Kidney (tissue), 13 donors: ENCODE measurements at regions not wholly inside any gene's neighbourhood (a gene's known extent, or its start where the extent isn't known, plus 50 kb on each side); places are given as distances from the start of the nearest gene placed in this dataset.

ENCODE experiments used
- DNase-seq, 5 donors: peaks; one replicate each; pipeline ENCODE4 v3.0.0-alpha.2; 2013 to 2020
- FAIRE-seq: peaks from 2 replicates; lab custom pipeline; 2012; peaks lifted over from hg19 to GRCh38; lab: Jason Lieb, UNC
- H3K27ac ChIP-seq, 2 donors: one replicate each; pipeline ENCODE4 v1.7.0; 2013; ENCODE audit warnings: low read depth in 2 of 2, low read length in 2 of 2, inconsistent platforms in 1 of 2
- H3K27me3 ChIP-seq: one replicate; pipeline ENCODE4 v1.7.1; 2013; ENCODE audit warnings: low read length, inconsistent platforms; ENCODE audit not compliant: control insufficient read depth, insufficient read depth
- H3K36me3 ChIP-seq, 3 donors: one replicate each; pipeline versions ENCODE4 v1.7.0 to v1.7.1; 2013; ENCODE audit warnings: low read length in 3 of 3, control low read depth in 1 of 3, inconsistent platforms in 1 of 3; ENCODE audit not compliant: insufficient read depth in 3 of 3, control insufficient read depth in 2 of 3
- H3K4me1 ChIP-seq, 3 donors: one replicate each; pipeline versions ENCODE4 v1.7.0 to v1.7.1; 2013; ENCODE audit warnings: low read length in 3 of 3, inconsistent platforms in 1 of 3, low read depth in 1 of 3; ENCODE audit not compliant: control insufficient read depth in 2 of 3, insufficient read depth in 2 of 3
- H3K4me3 ChIP-seq, 3 donors: one replicate each; pipeline versions ENCODE4 v1.7.0 to v1.8.1; 2013; ENCODE audit warnings: low read length in 3 of 3, control low read depth in 1 of 3, inconsistent platforms in 1 of 3
- H3K9ac ChIP-seq, 3 donors: one replicate each; pipeline versions ENCODE4 v1.7.0 to v1.7.1; 2013; ENCODE audit warnings: low read length in 3 of 3, control low read depth in 1 of 3, inconsistent platforms in 1 of 3
- H3K9me3 ChIP-seq, 3 donors: one replicate each; pipeline versions ENCODE4 v1.7.0 to v1.7.1; 2013; ENCODE audit warnings: low read length in 3 of 3, control low read depth in 1 of 3, inconsistent platforms in 1 of 3; ENCODE audit not compliant: control insufficient read depth in 2 of 3, insufficient read depth in 1 of 3
- CTCF ChIP-seq: IDR thresholded peaks from 3 replicates; pipeline ENCODE4 v1.5.1; 2012; ENCODE audit warnings: mild to moderate bottlenecking, moderate library complexity, borderline replicate concordance; ENCODE audit not compliant: insufficient read depth; ENCODE audit errors: extremely low read depth
- intact Hi-C: fragments of 100-400 bp; cut with DNase I; formaldehyde crosslinking; loops from one replicate; pipeline ENCODE4 v1.11.1; 2022
- donor health status: control.
- donor health status: control.
- donor health status: control.
- donor health status: control.
- donor health status: control.
- donor health status: DM: yes; HTN: yes; CAD: no.
- donor health status: Normal renal cell carcinoma (clear cell type).

GRCh38 chr10:110407301-110408170 is 90.2 kb upstream of the DUSP5 start:
- Histone ChIP-seq H3K9ac (no peak overlapping the region), H3K9me3 (no peaks in the 10 kb centered on the region), H3K4me1 (no peaks in the 10 kb centered on the region), H3K27ac (no peak overlapping the region), H3K27me3 (no peaks in the 10 kb centered on the region), H3K4me3 (no peak overlapping the region), H3K36me3 (no peaks in the 10 kb centered on the region)
- FAIRE-seq (no peak), DNase-seq (no peak)
- intact Hi-C loops = no loop called here
- no peak for TF ChIP-seq CTCF

DNA sequence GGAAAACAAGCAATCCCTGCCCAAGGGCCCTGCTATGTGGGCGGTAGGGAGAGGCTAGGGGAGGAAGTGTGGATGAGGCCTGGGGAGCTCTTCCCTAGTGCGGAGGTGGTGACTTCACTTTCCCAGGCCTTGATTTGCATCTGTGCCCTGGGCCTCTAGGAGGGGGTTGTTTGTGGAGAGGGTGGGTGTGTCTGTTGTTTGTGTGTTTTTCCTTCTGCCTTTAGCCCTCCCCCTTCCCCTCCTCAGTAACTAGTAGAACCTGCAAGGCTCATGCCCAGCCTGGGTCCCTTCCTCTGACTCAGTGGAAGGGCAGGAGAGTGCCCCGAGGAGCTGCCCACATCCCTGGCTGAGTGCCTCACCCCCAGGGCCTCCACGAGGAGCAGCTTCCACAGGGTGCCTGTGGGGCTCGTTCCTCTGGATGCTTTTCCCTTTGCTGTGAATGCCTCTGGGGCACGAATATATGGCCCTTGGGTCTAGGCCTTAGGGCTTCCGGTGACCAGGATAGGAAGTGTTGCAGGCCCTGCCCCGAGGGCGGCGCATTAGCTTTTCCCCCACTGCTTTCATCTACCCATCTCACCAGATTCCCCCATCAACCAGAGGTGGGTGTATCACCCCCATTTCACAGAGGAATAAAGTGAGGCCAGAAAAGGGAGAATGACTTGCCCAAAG is 89.4 kb upstream of the DUSP5 start:
- intact Hi-C loops = no loop called here
- DNase-seq (no peak), FAIRE-seq (no peak)
- no peaks in the 10 kb centered on the region for H3K36me3 ChIP-seq
- H3K4me3 ChIP-seq = no peak overlapping the region
- H3K9ac ChIP-seq = no peak overlapping the region
- no peaks in the 10 kb centered on the region for H3K4me1 ChIP-seq
- no peaks in the 10 kb centered on the region for H3K27me3 ChIP-seq
- no peak for TF ChIP-seq CTCF
- no peak overlapping the region for H3K27ac ChIP-seq
- no peaks in the 10 kb centered on the region for H3K9me3 ChIP-seq

- Histone ChIP-seq H3K9me3 (no peaks in the 10 kb centered on the region), H3K9ac (no peak overlapping the region), H3K4me1 (no peaks in the 10 kb centered on the region), H3K27me3 (no peaks in the 10 kb centered on the region), H3K27ac (no peak overlapping the region), H3K36me3 (no peaks in the 10 kb centered on the region), H3K4me3 (no peak overlapping the region)
- intact Hi-C loops = no loop called here
- no peak for TF ChIP-seq CTCF
- DNase-seq (no peak), FAIRE-seq (no peak)
Measured at GRCh38 chr10:110408943-110409342, 88.8 kb upstream of the DUSP5 start.
